A549 (cell line): ENCODE measurements at regions not wholly inside any gene's neighbourhood (a gene's known extent, or its start where the extent isn't known, plus 50 kb on each side); places are given as distances from the start of the nearest gene placed in this dataset.

ENCODE experiments used
- ATAC-seq, 2 experiments: fragments of 200-7000 bp in 1 of 2; fragments of >200 bp in 1 of 2; cut with Nextera tagmentation in 1 of 2; cut with Tn5 transposase in 1 of 2; 3 replicates each; pipeline versions ENCODE4 v1.8.0 to v1.9.1; 2018 to 2020; ENCODE audit warnings: mild to moderate bottlenecking in 1 of 2, moderate library complexity in 1 of 2
- CTCF ChIA-PET: fragments of 300-600 bp; sonication (Branson Sonifier 250); formaldehyde crosslinking; extraction: SDS; loops from one replicate; lab custom pipeline; 2021; ENCODE audit warnings: antibody characterized with exemption, inconsistent platforms; lab: Yijun Ruan, JAX
- POLR2A ChIA-PET: fragments of 350-600 bp; formaldehyde crosslinking; extraction: SDS; loops from one replicate; lab custom pipeline; 2021; ENCODE audit warnings: antibody characterized with exemption, inconsistent platforms; lab: Yijun Ruan, JAX
- DNase-seq, 2 experiments: peaks; one replicate each; pipeline versions ENCODE4 v3.0.0 to v3.0.0-alpha.2; 2011 to 2016; ENCODE audit warnings: low read depth in 1 of 2, low spot score in 1 of 2
- FAIRE-seq: peaks from 2 replicates; lab custom pipeline; 2011; peaks lifted over from hg19 to GRCh38; lab: Jason Lieb, UNC
- H3K27ac ChIP-seq, 2 experiments: fragments of >200 bp; sonication (Bioruptor Twin); formaldehyde crosslinking; 3 replicates each; pipeline ENCODE4 v1.5.1; 2016 to 2017
- H3K4me1 ChIP-seq: fragments of >200 bp; sonication (Bioruptor Twin); formaldehyde crosslinking; 3 replicates; pipeline ENCODE4 v1.6.1; 2016
- H3K4me2 ChIP-seq: fragments of >200 bp; sonication (Bioruptor Twin); formaldehyde crosslinking; 3 replicates; pipeline ENCODE4 v1.6.1; 2016
- H3K4me3 ChIP-seq: fragments of >200 bp; sonication (Bioruptor Twin); formaldehyde crosslinking; 3 replicates; pipeline ENCODE4 v1.5.1; 2016
- H3K9me3 ChIP-seq: fragments of >200 bp; sonication (Bioruptor Twin); formaldehyde crosslinking; 3 replicates; pipeline ENCODE4 v1.6.1; 2016
- BHLHE40 ChIP-seq: IDR thresholded peaks from 2 replicates; pipeline ENCODE4 v1.6.1; 2012; ENCODE audit warnings: low read depth, low read length, inconsistent platforms
- CBX2 ChIP-seq: fragments of 200-600 bp; sonication (generic); IDR thresholded peaks from 2 replicates; pipeline ENCODE4 v1.6.1; 2016; ENCODE audit warnings: low read depth, mild to moderate bottlenecking, borderline replicate concordance
- CHD2 ChIP-seq: fragments of 150-350 bp; IDR thresholded peaks from 2 replicates; pipeline ENCODE4 v1.6.1; 2014; ENCODE audit warnings: low read length; ENCODE audit not compliant: partially characterized antibody
- FOSL2 ChIP-seq, 2 experiments: fragments of 450-650 bp in 1 of 2; fragments of >200 bp in 1 of 2; sonication (Bioruptor Twin) in 1 of 2; formaldehyde crosslinking; IDR thresholded peaks; 2 replicates each; pipeline versions ENCODE4 v1.5.0 to v1.6.1; 2016 to 2020; ENCODE audit warnings: mild to moderate bottlenecking in 1 of 2, moderate library complexity in 1 of 2
- HOXB13 ChIP-seq: fragments of 250-450 bp; sonication (Bioruptor Pico); IDR thresholded peaks from 2 replicates; pipeline ENCODE4 v1.5.0; 2020; ENCODE audit warnings: low read depth, mild to moderate bottlenecking, moderate library complexity
- HOXB5 ChIP-seq: fragments of 250-450 bp; sonication (Bioruptor Pico); IDR thresholded peaks from 2 replicates; pipeline ENCODE4 v1.5.0; 2020; ENCODE audit warnings: mild to moderate bottlenecking, moderate library complexity
- JUNB ChIP-seq: fragments of >200 bp; sonication (Bioruptor Twin); formaldehyde crosslinking; IDR thresholded peaks from 2 replicates; pipeline ENCODE4 v1.6.1; 2016
- KDM5A ChIP-seq: fragments of 200-600 bp; sonication (generic); IDR thresholded peaks from 2 replicates; pipeline ENCODE4 v1.6.1; 2016; ENCODE audit warnings: antibody characterized with exemption, mild to moderate bottlenecking
- MYC ChIP-seq: IDR thresholded peaks from 2 replicates; pipeline ENCODE4 v1.6.1; 2012; ENCODE audit warnings: mild to moderate bottlenecking, inconsistent platforms, low read length, improper control_type of control experiment, borderline replicate concordance
- POLR2AphosphoS2 ChIP-seq: conservative IDR thresholded peaks from 2 replicates; pipeline ENCODE4 v1.6.1; 2012; ENCODE audit warnings: low read length, improper control_type of control experiment, inconsistent platforms
- RARB ChIP-seq: fragments of 250-450 bp; sonication (Bioruptor Pico); IDR thresholded peaks from 2 replicates; pipeline ENCODE4 v1.8.0; 2021; ENCODE audit warnings: mild to moderate bottlenecking, moderate library complexity
- REST ChIP-seq: fragments of 200-600 bp; sonication (generic); IDR thresholded peaks from 2 replicates; pipeline ENCODE4 v1.6.1; 2016; ENCODE audit warnings: antibody characterized with exemption, mild to moderate bottlenecking, moderate library complexity
- SREBF2 ChIP-seq: fragments of 450-650 bp; IDR thresholded peaks from 2 replicates; pipeline ENCODE4 v1.6.1; 2014; ENCODE audit warnings: mild to moderate bottlenecking, moderate library complexity
- ZC3H11A ChIP-seq: fragments of 450-650 bp; IDR thresholded peaks from 2 replicates; pipeline ENCODE4 v1.6.1; 2014; ENCODE audit warnings: antibody characterized with exemption, mild to moderate bottlenecking
- ZSCAN20 ChIP-seq: fragments of 250-450 bp; sonication (Bioruptor Pico); IDR thresholded peaks from 2 replicates; pipeline ENCODE4 v1.8.0; 2022; ENCODE audit warnings: mild to moderate bottlenecking, moderate library complexity
- WGBS: methylation state at CpG from one replicate; pipeline ENCODE4 v1.1.6; 2017; ENCODE audit errors: missing lambda C conversion rate; 5-methylcytosine and 5-hydroxymethylcytosine counted together
- TF ChIP-seq, protein P1 (sequence below): IDR thresholded peaks from 2 replicates; pipeline ENCODE4 v1.6.1; 2012; ENCODE audit warnings: low read depth, borderline replicate concordance
- TF ChIP-seq, protein P2 (sequence below): fragments of 250-450 bp; sonication (Bioruptor Pico); IDR thresholded peaks from 2 replicates; pipeline ENCODE4 v1.5.0; 2021; ENCODE audit warnings: mild to moderate bottlenecking, moderate library complexity, borderline replicate concordance
- TF ChIP-seq, protein P3 (sequence below): fragments of 150-350 bp; IDR thresholded peaks from 2 replicates; pipeline ENCODE4 v1.6.1; 2014; ENCODE audit warnings: low read depth, mild to moderate bottlenecking, low read length

DNA sequence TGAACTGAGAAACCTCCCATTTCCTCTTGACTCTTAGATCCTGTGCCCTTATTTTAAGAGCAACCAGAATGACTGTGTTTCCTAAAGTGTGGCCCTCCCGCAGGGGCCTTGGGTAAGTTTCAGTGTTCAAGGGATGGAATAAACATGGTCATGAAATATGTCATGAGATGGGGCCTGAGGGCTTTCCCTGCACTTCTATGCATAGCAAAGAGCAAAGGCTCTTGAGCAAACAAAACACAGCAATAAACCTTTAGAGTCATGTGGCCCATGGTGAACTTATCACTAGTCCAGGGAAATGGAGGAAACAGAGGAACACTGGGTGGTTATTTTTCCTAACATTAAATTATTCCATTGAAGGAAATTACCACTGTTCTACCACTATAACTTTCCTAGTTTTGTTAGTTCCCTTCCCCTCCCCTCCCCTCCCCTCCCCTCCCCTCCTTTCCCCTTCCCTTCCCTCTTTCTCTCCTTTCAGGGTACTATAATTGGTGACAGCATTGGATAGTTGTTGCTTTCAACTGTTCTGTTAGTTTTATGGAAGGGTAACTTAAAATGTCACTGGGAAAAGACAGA is 72.4 kb downstream of the CTSL start:
- ChIA-PET CTCF (interaction anchor here (15.5 kb wide), 1 partner anchor 13 kb away, joined by 150 read pairs; no protein-coding TSS in a partner anchor), POLR2A (no interaction called here)
- Histone ChIP-seq H3K4me3 (no peak overlapping the region), H3K4me2 (peak overlapping the region; percentile 34; the same call in 2 of the 3 replicates), H3K27ac (peak overlapping the region; percentile 40 to 92; a peak in 4 of 6 replicates), H3K9me3 (no peaks in the 10 kb centered on the region), H3K4me1 (peaks cover 28% of the 10 kb centered on the region)
- WGBS = 27% methylated on average over 1 of the region's 1 CpG
- DNase-seq = peak in 1 of 2 experiments; percentile 28
- no peak for ATAC-seq
- no peak for FAIRE-seq
- TF ChIP-seq FOSL2 (IDR thresholded peaks at IDR 0.05) = no peak
- no peak for TF ChIP-seq FOSL2 (CRISPR knock-in tag; IDR thresholded peaks at IDR 0.05)
- TF ChIP-seq, protein P1, sequence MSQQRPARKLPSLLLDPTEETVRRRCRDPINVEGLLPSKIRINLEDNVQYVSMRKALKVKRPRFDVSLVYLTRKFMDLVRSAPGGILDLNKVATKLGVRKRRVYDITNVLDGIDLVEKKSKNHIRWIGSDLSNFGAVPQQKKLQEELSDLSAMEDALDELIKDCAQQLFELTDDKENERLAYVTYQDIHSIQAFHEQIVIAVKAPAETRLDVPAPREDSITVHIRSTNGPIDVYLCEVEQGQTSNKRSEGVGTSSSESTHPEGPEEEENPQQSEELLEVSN = no peak
- no peak for TF ChIP-seq ZSCAN20 (CRISPR knock-in tag)
- TF ChIP-seq CBX2 = no peak

DNA sequence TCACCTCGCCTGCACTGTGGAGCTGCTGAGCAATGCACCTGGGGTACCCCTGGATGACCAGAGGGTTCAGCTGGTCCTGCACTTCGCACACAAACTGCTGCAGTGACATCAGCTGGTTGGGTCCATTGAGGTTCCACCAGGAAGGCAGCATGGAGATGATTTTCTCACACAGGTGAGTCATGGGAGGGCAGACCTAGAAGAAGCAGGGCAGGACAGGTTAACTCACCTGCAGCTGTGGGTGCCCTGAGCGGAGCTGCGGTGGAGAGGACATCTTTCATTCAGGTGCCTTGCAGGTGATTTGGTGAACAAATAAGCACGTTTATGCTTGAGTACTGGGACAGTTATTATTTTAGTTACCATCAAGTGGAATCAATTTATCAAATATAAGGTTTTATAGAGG is 73.6 kb downstream of the CTSL start:
- no peaks in the 10 kb centered on the region for H3K9me3 ChIP-seq
- WGBS = 66% methylated on average over 5 of the region's 5 CpGs
- no peak for DNase-seq
- TF ChIP-seq JUNB (no peak), POLR2AphosphoS2 (no peak), MYC (no peak), RARB (CRISPR knock-in tag) (no peak), BHLHE40 (no peak)
- TF ChIP-seq, all 56 proteins: peak for 0
- no peak for FAIRE-seq
- POLR2A ChIA-PET = no interaction called here
- ATAC-seq = no peak
- CTCF ChIA-PET = interaction anchor here (0.6 to 23.9 kb wide), 3 partner anchors 12 to 567 kb away, joined by 3 to 473 read pairs (median 150); no protein-coding TSS in a partner anchor
- no peak overlapping the region for H3K4me2 ChIP-seq
- H3K27ac ChIP-seq = peak overlapping the region in 1 of 2 experiments; percentile 92; a peak in 2 of 6 replicates
- H3K4me3 ChIP-seq = no peak overlapping the region
- peaks cover 16% of the 10 kb centered on the region for H3K4me1 ChIP-seq

DNA sequence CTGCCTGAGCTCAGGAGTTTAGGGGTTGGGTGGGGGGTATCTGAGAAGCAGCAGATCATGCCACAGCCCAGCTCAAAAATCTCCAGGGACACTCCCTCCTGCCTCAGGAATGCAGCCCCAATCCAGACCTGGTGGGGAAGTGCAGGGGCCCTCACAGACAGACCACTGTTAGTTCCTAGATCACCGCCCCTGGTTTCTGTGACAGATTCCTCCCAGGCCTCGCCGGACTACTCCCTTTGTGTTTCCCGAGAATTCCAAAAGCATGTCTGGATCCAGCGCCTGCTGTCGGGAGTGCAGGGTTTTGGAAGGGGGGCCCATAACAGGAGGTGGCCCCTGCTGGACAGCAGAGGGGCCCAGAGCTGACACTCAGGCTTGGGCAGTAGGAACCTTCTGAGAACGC is 74.5 kb downstream of the CTSL start:
- H3K4me1 ChIP-seq = peaks cover 11% of the 10 kb centered on the region
- FAIRE-seq = no peak
- peak overlapping the region in 1 of 2 experiments; percentile 8; a peak in 1 of 6 replicates for H3K27ac ChIP-seq
- no peak for ATAC-seq
- WGBS = 93% methylated on average over 7 of the region's 7 CpGs
- ChIA-PET CTCF (interaction anchor here (15.5 to 23.9 kb wide), 2 partner anchors 11 to 120 kb away, joined by 150 to 473 read pairs; no protein-coding TSS in a partner anchor), POLR2A (no interaction called here)
- no peak overlapping the region for H3K4me3 ChIP-seq
- TF ChIP-seq, protein P2, sequence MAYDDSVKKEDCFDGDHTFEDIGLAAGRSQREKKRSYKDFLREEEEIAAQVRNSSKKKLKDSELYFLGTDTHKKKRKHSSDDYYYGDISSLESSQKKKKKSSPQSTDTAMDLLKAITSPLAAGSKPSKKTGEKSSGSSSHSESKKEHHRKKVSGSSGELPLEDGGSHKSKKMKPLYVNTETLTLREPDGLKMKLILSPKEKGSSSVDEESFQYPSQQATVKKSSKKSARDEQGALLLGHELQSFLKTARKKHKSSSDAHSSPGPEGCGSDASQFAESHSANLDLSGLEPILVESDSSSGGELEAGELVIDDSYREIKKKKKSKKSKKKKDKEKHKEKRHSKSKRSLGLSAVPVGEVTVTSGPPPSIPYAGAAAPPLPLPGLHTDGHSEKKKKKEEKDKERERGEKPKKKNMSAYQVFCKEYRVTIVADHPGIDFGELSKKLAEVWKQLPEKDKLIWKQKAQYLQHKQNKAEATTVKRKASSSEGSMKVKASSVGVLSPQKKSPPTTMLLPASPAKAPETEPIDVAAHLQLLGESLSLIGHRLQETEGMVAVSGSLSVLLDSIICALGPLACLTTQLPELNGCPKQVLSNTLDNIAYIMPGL (CRISPR knock-in tag) = no peak
- TF ChIP-seq, protein P3, sequence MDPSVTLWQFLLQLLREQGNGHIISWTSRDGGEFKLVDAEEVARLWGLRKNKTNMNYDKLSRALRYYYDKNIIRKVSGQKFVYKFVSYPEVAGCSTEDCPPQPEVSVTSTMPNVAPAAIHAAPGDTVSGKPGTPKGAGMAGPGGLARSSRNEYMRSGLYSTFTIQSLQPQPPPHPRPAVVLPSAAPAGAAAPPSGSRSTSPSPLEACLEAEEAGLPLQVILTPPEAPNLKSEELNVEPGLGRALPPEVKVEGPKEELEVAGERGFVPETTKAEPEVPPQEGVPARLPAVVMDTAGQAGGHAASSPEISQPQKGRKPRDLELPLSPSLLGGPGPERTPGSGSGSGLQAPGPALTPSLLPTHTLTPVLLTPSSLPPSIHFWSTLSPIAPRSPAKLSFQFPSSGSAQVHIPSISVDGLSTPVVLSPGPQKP = no peak
- TF ChIP-seq RARB (CRISPR knock-in tag) (no peak), ZC3H11A (no peak), ZSCAN20 (CRISPR knock-in tag) (no peak), KDM5A (no peak), CHD2 (no peak), HOXB13 (CRISPR knock-in tag) (no peak), HOXB5 (CRISPR knock-in tag) (no peak), SREBF2 (no peak), REST (no peak)
- no peaks in the 10 kb centered on the region for H3K9me3 ChIP-seq
- DNase-seq = no peak
- no peak overlapping the region for H3K4me2 ChIP-seq
